H9 (cell line): ENCODE measurements at regions not wholly inside any gene's neighbourhood (a gene's known extent, or its start where the extent isn't known, plus 50 kb on each side); places are given as distances from the start of the nearest gene placed in this dataset.

ENCODE experiments used
- DNase-seq: peaks from one replicate; pipeline ENCODE4 v3.0.0-alpha.2; 2017
- H2AFZ ChIP-seq: one replicate; pipeline ENCODE4 v1.6.1; 2013; ENCODE audit warnings: mild to moderate bottlenecking, low read length, control low read depth, moderate library complexity
- H2AK5ac ChIP-seq: 2 replicates; pipeline ENCODE4 v1.6.1; 2013; ENCODE audit warnings: low read length, control low read depth, mixed read lengths; ENCODE audit not compliant: insufficient read length
- H2BK120ac ChIP-seq: one replicate; pipeline ENCODE4 v1.6.1; 2013; ENCODE audit warnings: low read depth, mild to moderate bottlenecking, low read length, control low read depth, inconsistent platforms; ENCODE audit not compliant: poor library complexity, severe bottlenecking
- H2BK12ac ChIP-seq: 2 replicates; pipeline ENCODE4 v1.6.1; 2013; ENCODE audit warnings: low read length, control low read depth, mixed read lengths, low read depth; ENCODE audit not compliant: insufficient read length
- H2BK15ac ChIP-seq: 2 replicates; pipeline ENCODE4 v1.6.1; 2013; ENCODE audit warnings: low read depth, low read length, control low read depth
- H2BK20ac ChIP-seq: one replicate; pipeline ENCODE4 v1.6.1; 2013; ENCODE audit warnings: low read depth, mild to moderate bottlenecking, low read length, control low read depth, inconsistent platforms; ENCODE audit not compliant: poor library complexity, severe bottlenecking
- H2BK5ac ChIP-seq: 2 replicates; pipeline ENCODE4 v1.6.1; 2013; ENCODE audit warnings: low read length, control low read depth, mixed read lengths; ENCODE audit not compliant: insufficient read length
- H3K14ac ChIP-seq: 2 replicates; pipeline ENCODE4 v1.6.1; 2013; ENCODE audit warnings: low read length, control low read depth; ENCODE audit not compliant: insufficient read depth
- H3K18ac ChIP-seq: 2 replicates; pipeline ENCODE4 v1.6.1; 2013; ENCODE audit warnings: low read depth, mild to moderate bottlenecking, mixed read lengths, low read length, control low read depth; ENCODE audit not compliant: insufficient read length
- H3K23ac ChIP-seq: 2 replicates; pipeline ENCODE4 v1.6.1; 2013; ENCODE audit warnings: low read length, control low read depth, mixed read lengths, low read depth; ENCODE audit not compliant: insufficient read length
- H3K23me2 ChIP-seq: 2 replicates; pipeline ENCODE4 v1.6.1; 2013; ENCODE audit warnings: low read depth, mild to moderate bottlenecking, mixed read lengths, low read length, control low read depth; ENCODE audit not compliant: insufficient read length, poor library complexity, severe bottlenecking
- H3K27ac ChIP-seq: 2 replicates; pipeline ENCODE4 v1.5.1; 2013; ENCODE audit warnings: low read length, control low read depth, mixed read lengths, low read depth; ENCODE audit not compliant: insufficient read length
- H3K27me3 ChIP-seq: 2 replicates; pipeline ENCODE4 v1.6.1; 2013; ENCODE audit warnings: low read length, control low read depth, inconsistent platforms; ENCODE audit not compliant: insufficient read depth
- H3K4ac ChIP-seq: 2 replicates; pipeline ENCODE4 v1.6.1; 2013; ENCODE audit warnings: low read depth, mild to moderate bottlenecking, control low read depth, inconsistent platforms, low read length, moderate library complexity
- H3K4me1 ChIP-seq: 2 replicates; pipeline ENCODE4 v1.6.1; 2013; ENCODE audit warnings: low read length, control low read depth, inconsistent platforms; ENCODE audit not compliant: insufficient read depth
- H3K4me2 ChIP-seq: 2 replicates; pipeline ENCODE4 v1.6.1; 2013; ENCODE audit warnings: low read length, control low read depth, mixed read lengths; ENCODE audit not compliant: insufficient read length, insufficient read depth
- H3K56ac ChIP-seq: 2 replicates; pipeline ENCODE4 v1.6.1; 2013; ENCODE audit warnings: low read depth, mild to moderate bottlenecking, mixed read lengths, low read length, control low read depth; ENCODE audit not compliant: insufficient read length
- H3K79me1 ChIP-seq: 2 replicates; pipeline ENCODE4 v1.6.1; 2013; ENCODE audit warnings: low read depth, mild to moderate bottlenecking, moderate library complexity, low read length, control low read depth, inconsistent platforms; ENCODE audit not compliant: insufficient read depth, poor library complexity, severe bottlenecking
- H3K79me2 ChIP-seq: 2 replicates; pipeline ENCODE4 v1.6.1; 2013; ENCODE audit warnings: low read length, control low read depth, inconsistent platforms; ENCODE audit not compliant: insufficient read depth
- H3K9ac ChIP-seq: 2 replicates; pipeline ENCODE4 v1.6.1; 2013; ENCODE audit warnings: low read length, control low read depth, mixed read lengths; ENCODE audit not compliant: insufficient read length; ENCODE audit errors: extremely low read depth
- H3K9me3 ChIP-seq: one replicate; pipeline ENCODE4 v1.6.1; 2013; ENCODE audit warnings: low read depth, low read length, inconsistent platforms; ENCODE audit not compliant: control insufficient read depth
- H3T11ph ChIP-seq: one replicate; pipeline ENCODE4 v1.6.1; 2013; ENCODE audit warnings: mild to moderate bottlenecking, low read length, control low read depth, inconsistent platforms
- H4K20me1 ChIP-seq: one replicate; pipeline ENCODE4 v1.6.1; 2013; ENCODE audit not compliant: control insufficient read depth, insufficient read length, insufficient read depth
- H4K5ac ChIP-seq: 2 replicates; pipeline ENCODE4 v1.6.1; 2013; ENCODE audit warnings: low read depth, mild to moderate bottlenecking, mixed read lengths, low read length, control low read depth; ENCODE audit not compliant: insufficient read length
- H4K8ac ChIP-seq: replicated peaks from 2 replicates; pipeline ENCODE4 v1.6.1; 2013; ENCODE audit warnings: low read length, control low read depth, mixed read lengths, low read depth; ENCODE audit not compliant: insufficient read length
- H4K91ac ChIP-seq: 2 replicates; pipeline ENCODE4 v1.6.1; 2013; ENCODE audit warnings: low read depth, mild to moderate bottlenecking, moderate library complexity, mixed read lengths, low read length, control low read depth; ENCODE audit not compliant: insufficient read length
- H3K27ac Mint-ChIP-seq, 3 experiments: 2 replicates in 2 of 3; 3 replicates in 1 of 3; pipeline ENCODE4 v1.8.0; 2020 to 2021; ENCODE audit warnings: mixed read lengths in 3 of 3, mild to moderate bottlenecking in 1 of 3, moderate library complexity in 1 of 3
- H3K27me3 Mint-ChIP-seq: 2 replicates; pipeline ENCODE4 v1.8.0; 2021; ENCODE audit warnings: low read depth, mild to moderate bottlenecking, moderate library complexity, mixed read lengths
- H3K36me3 Mint-ChIP-seq, 3 experiments: 2 replicates in 2 of 3; 3 replicates in 1 of 3; pipeline ENCODE4 v1.8.0; 2020 to 2021; ENCODE audit warnings: low read depth in 3 of 3, mixed read lengths in 3 of 3; ENCODE audit not compliant: insufficient read depth in 1 of 3
- H3K4me1 Mint-ChIP-seq, 2 experiments: 2 replicates each; pipeline ENCODE4 v1.8.0; 2020; ENCODE audit warnings: mixed read lengths in 2 of 2
- H3K4me3 Mint-ChIP-seq, 2 experiments: 2 replicates in 1 of 2; 3 replicates in 1 of 2; pipeline ENCODE4 v1.8.0; 2020 to 2021; ENCODE audit warnings: mild to moderate bottlenecking in 2 of 2, mixed read lengths in 2 of 2, moderate library complexity in 1 of 2
- H3K9me3 Mint-ChIP-seq, 2 experiments: 2 replicates in 1 of 2; 3 replicates in 1 of 2; pipeline ENCODE4 v1.8.0; 2020; ENCODE audit warnings: mild to moderate bottlenecking in 2 of 2, mixed read lengths in 2 of 2, moderate library complexity in 1 of 2
- WGBS: extraction: QIAGEN DNeasy Blood & Tissue Kit; methylation state at CpG from one replicate; pipeline ENCODE4 v1.1.7; 2013; ENCODE audit warnings: missing lambda C conversion rate, low lambda C conversion rate, mixed read lengths; ENCODE audit not compliant: insufficient read length; ENCODE audit errors: extremely low coverage; 5-methylcytosine and 5-hydroxymethylcytosine counted together
- TF ChIP-seq, protein P1 (sequence below): fragments of 200-600 bp; sonication (generic); conservative IDR thresholded peaks from 3 replicates; pipeline ENCODE4 v1.8.0; 2021; ENCODE audit warnings: antibody characterized with exemption, mild to moderate bottlenecking

DNA sequence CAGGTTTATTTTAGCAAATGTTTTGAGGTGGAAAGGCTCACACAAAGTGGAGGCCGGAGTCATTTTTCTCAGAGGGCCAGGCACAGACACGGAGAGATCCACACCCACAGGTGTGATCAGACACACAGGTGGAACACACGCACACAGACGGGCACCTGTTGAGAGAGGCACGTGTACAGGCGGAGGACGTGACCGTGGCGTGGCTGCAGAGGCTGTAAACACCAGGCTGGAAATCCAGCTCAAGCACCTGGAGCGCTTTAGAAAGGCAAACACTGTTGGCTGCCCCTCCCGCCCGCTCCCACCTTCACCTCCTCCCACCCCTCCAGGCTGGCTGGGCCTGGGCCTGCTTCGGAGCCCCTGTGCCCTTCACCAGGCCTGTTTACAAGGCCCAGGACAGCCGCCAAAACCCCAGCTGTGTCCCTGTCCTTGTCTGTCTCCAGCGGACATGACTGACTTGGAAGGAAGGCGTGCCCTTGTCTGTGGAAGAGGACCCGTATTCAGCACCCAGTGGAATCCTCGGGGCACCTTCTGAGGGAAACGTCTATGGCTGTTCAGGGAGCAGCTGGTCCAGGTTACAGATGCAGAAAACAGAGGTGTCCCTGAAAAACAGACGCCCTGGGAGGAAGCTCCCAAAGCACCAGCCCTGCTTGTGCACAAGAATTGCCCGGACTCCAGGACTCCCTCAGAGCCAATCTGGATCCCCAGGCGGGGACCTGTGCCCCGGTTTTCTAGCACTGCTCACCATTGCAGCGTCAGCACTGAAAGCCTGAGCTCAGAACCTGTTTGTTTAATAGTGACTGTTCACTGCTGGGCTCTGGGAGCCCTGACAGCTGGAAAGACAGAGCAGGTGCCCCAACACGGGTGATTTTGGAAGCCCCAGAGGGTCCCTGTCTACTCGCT, 134.3 kb upstream of the HAAO start:
- Histone ChIP-seq H2BK20ac (no peak overlapping the region), H3K14ac (no peak overlapping the region; the same call in 1 of the 2 replicates), H4K91ac (no peak overlapping the region), H3K4me1 (peaks cover 14% of the 10 kb centered on the region; the same call in 1 of the 2 replicates), H3K9me3 (no peaks in the 10 kb centered on the region), H3K79me1 (no peaks in the 10 kb centered on the region), H3K79me2 (no peaks in the 10 kb centered on the region), H3K9ac (no peak overlapping the region), H4K20me1 (no peaks in the 10 kb centered on the region), H3K4ac (no peak overlapping the region), H2BK5ac (no peak overlapping the region), H3K27ac (no peak overlapping the region), H2AFZ (no peak overlapping the region), H3T11ph (no peak overlapping the region), H2BK15ac (no peak overlapping the region), H2BK120ac (no peak overlapping the region), H4K5ac (no peak overlapping the region), H3K18ac (peak overlapping the region; percentile 84), H2AK5ac (no peak overlapping the region), H3K27me3 (no peaks in the 10 kb centered on the region; the same call in 1 of the 2 replicates), H3K23ac (no peak overlapping the region), H3K23me2 (no peaks in the 10 kb centered on the region), H3K4me2 (no peak overlapping the region), H3K56ac (no peak overlapping the region), H4K8ac (no peak overlapping the region), H2BK12ac (no peak overlapping the region)
- no CpG with 5 or more reads among the region's 26 CpGs for WGBS
- Mint-ChIP-seq H3K27ac (peak overlapping the region in 2 of 3 experiments; percentile 88 to 99; a peak in 5 of 7 replicates), H3K4me1 (peaks cover 84 to 91% of the 10 kb centered on the region in 2 experiments), H3K27me3 (no peaks in the 10 kb centered on the region), H3K9me3 (no peaks in the 10 kb centered on the region), H3K4me3 (no peak overlapping the region), H3K36me3 (no peaks in the 10 kb centered on the region)
- no peak for DNase-seq
- TF ChIP-seq, protein P1, sequence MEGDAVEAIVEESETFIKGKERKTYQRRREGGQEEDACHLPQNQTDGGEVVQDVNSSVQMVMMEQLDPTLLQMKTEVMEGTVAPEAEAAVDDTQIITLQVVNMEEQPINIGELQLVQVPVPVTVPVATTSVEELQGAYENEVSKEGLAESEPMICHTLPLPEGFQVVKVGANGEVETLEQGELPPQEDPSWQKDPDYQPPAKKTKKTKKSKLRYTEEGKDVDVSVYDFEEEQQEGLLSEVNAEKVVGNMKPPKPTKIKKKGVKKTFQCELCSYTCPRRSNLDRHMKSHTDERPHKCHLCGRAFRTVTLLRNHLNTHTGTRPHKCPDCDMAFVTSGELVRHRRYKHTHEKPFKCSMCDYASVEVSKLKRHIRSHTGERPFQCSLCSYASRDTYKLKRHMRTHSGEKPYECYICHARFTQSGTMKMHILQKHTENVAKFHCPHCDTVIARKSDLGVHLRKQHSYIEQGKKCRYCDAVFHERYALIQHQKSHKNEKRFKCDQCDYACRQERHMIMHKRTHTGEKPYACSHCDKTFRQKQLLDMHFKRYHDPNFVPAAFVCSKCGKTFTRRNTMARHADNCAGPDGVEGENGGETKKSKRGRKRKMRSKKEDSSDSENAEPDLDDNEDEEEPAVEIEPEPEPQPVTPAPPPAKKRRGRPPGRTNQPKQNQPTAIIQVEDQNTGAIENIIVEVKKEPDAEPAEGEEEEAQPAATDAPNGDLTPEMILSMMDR, result no peak
